GM18868 (cell line): ENCODE measurements at regions not wholly inside any gene's neighbourhood (a gene's known extent, or its start where the extent isn't known, plus 50 kb on each side); places are given as distances from the start of the nearest gene placed in this dataset.

Source experiments
- ATAC-seq: cut with Tn5 transposase; IDR thresholded peaks from one replicate; pipeline ENCODE4 v1.9.1; 2021; ENCODE audit warnings: mild to moderate bottlenecking, moderate library complexity; ENCODE audit not compliant: unreplicated experiment

DNA sequence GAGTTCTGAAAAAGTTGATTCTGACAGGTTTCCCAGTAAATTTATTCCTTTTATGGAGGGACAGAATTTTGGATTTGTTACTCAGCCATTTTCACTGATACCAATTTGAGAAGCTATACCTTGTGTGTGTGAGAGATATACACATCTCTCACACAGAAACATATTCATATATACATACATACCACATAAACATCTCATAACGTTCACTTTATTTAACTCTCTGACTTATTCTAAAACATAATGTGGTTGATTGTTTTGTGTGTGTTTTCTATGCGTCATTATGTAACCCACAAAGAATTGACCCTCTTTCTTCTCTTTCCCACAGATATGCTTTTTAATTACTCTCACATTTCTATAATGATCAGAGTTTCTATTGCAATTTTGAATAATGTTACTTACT lies 570.8 kb upstream of the TLE4 start:
- no peak for ATAC-seq

- ATAC-seq: no peak
Observed at GRCh38 chr9:79003514-79003913, 568.3 kb upstream of the TLE4 start.

DNA sequence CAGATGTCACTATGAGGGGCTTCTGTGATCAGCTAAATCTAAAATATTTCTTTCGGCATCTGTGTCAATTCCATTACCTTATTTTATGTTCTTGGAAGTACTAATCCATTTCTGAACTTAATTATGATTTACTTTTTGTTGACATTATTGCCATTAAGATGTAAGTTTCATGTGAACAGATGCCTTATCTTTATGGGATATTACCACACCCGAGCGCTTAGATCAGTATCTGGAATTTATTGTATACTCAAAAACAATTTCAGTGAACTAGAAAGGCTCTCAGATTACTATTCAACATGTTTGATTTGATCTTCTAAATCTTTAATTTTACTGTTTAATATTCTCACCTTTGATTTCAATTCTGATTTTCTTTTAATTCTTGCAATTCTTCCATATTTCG lies 567.7 kb upstream of the TLE4 start:
- no peak for ATAC-seq

DNA sequence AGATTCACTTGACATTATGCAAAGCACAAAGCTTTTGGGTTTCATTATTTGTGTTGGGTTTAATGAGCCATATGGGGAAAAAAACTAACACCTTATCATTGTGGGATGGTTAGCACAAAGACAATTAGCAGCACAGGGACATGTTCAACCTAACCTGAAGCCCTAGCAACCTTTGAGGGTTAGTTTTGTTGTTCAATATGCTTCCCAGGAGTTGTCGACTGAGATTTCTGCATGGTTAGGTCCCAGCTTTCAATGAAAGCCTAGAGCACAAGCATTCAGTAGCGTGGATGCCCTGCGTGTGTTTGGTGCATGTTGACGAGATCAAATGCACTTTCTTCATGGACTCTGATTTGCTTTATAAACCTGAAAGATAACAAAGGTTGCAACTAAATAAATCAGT lies 565.2 kb upstream of the TLE4 start:
- ATAC-seq: no peak

DNA sequence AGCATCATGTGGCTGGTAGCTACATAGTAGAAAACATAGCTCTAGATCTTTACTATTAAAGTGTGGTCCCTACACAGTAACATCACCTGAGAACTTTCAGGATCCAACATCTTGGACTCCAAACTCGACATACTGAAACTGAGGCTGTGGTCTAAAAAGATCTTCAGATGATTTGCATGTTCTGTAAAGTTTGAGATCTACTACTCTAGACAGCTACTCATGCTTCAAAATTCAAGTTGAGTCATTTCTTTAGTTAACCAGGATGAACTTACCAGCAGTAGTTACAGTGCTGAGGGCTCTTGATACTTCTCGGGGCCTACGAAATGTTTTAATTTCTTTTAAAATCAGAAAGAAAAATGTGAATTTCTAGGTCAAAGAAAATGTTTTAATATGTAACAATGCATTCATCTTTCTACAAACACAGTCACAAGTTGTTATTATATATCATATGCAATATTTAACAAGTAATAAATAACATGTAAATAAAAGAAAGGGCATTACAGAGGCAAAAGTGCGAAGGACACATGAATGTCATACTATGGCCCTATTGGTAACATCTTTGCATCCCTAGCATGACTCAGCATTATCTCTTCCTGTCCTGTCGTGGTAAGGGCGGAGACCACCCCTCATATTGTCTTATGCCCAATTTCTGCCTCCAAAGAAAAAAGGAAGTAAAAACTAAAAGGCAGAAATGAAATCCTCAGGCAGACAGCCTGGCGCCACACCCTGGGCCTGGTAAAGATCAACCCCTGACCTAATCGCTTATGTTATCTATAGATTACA lies 563.9 kb upstream of the TLE4 start:
- ATAC-seq: peak; percentile 93

DNA sequence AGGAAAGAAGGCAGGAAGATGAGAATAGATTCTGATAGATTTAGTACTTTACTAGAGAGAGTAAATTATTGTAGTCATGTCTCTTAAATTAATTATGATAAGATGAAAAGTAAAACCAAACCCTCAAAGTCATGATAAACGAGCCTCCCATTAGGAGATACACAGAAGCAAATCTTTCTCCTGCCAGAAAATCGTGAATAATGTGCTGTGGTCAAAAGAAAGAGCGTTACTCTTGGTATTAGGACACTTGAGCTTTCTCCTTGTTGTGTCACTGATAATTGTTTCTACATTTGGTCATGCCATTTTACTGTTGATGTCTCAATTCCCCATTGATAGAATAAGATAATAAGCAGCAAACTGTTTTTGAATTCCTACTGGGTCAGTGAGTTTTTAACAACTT lies 562.8 kb upstream of the TLE4 start:
- no peak for ATAC-seq

DNA sequence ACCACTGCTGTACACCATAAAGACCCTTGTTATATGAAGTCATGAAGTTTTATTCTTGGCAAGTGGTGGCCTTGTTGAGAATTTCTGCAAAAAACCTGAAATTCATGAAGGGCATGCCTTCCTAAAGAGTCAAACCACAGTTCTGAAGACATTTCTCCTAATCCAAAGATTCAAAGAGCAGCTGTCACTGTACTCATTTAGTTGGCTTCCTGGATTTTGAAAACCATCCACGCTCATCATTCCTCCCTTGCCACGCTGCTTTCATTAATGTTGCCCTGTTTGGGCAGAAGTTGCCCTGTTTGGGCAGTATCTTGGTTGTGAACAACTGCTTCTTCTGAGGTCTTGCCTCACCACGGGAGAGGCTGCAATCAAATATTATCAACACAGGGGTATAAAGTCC lies 560.3 kb upstream of the TLE4 start:
- ATAC-seq: no peak

GRCh38 chr9:79012561-79012960 lies 559.2 kb upstream of the TLE4 start:
- ATAC-seq: no peak

GRCh38 chr9:79013715-79014610 lies 557.8 kb upstream of the TLE4 start:
- ATAC-seq: no peak

GRCh38 chr9:79014929-79015699 lies 556.7 kb upstream of the TLE4 start:
- ATAC-seq: no peak

DNA sequence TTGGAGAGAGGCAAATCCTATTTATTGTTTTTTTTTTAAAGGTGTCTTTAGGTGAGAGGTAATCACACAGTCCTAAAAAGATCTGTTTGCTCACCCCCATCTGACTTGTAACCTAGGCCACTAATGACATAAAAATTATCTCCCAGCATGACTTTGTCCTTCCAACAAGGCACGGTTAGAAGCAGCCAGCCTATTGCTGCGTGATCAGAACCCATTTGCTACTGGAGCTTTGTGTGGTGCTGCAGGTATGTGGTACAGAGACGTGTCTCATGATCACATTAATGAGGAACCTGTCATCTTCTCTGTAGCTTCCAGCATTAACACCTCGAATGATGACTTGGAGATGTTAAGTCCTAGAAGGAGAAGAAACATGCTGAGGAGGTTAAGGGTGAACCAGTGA lies 555.8 kb upstream of the TLE4 start:
- ATAC-seq: no peak

GRCh38 chr9:79020276-79020675 lies 551.5 kb upstream of the TLE4 start:
- ATAC-seq: no peak

DNA sequence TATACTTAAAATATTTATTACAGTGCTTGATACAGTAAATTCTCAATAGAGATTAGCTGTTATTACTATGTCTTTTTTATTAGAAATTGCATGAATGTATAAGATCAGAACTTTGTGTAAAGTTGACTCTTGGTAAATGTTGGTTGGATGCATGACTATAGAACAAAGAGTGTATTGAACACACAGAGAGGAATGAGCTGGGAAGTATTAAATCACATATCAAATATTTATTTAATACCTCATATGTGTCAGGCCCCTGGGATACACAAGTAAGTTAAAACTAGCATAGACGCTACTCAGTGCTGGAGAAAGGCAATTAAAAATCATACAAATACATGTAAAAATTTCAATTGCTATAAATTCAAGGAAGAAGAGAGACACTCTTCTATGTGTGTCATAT lies 550.7 kb upstream of the TLE4 start:
- ATAC-seq: no peak

GRCh38 chr9:79023134-79023580 lies 548.6 kb upstream of the TLE4 start:
- no peak for ATAC-seq

DNA sequence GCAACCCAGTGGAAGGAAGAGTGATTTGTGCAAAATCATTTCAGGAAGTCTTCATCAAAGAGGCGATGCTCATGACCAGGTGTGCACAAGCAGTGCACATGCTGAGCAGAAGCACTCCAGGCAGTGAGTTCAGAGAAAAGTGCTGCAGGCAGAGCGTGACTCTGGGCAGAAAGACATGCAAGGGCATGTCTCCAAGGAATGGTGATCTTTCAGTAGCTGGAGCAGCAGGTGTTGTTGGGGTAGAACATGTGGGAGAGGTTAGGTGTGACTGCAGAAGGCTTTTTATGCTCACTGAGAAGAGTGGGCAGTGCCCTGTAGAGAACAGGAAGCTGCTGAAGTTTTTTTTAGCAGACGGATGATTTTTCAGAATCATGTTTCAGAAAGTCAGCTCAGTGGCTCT lies 545.4 kb upstream of the TLE4 start:
- peak; percentile 65 for ATAC-seq

DNA sequence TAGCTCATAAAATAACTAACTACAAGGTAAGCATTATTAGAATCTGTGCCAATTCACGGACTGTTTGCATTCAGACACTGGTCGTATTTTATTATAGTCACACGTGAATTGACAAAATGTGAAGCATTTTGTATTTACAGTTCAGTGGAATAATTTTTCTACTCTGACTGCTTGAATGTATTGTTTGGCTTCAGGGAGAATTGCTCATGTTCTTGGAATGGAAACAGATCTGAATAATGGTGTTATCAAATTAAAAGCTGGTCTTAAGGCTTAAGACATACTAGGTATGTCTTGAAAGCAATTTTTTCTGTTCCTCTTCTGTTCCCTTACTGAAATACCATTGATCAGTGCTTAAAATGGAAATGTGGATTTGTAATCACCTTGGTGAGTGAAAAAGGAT lies 543.7 kb upstream of the TLE4 start:
- no peak for ATAC-seq

GRCh38 chr9:79034583-79034982 lies 537.2 kb upstream of the TLE4 start:
- ATAC-seq: peak; percentile 58

DNA sequence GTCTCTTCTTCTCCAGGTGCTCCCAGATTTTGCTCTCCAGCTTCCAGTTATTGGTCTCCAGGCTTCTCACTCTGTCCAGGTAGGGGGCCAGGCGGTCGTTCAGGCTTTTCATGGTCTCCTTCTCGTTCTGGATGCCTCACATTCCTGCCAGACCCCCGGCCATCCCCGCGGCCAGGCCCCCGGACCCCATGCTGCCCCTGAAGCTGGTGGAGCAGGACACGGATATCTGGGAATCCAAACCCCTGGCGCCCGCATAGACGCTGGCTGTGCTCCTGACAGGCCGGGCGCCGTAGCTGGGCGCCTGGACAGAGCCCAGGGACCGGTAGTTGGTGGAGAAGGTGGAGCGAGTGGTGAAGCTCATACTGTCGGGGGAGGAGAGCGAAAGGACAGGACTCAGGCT lies 534.4 kb upstream of the TLE4 start:
- ATAC-seq: no peak

GRCh38 chr9:79040671-79041070 lies 531.1 kb upstream of the TLE4 start:
- ATAC-seq: no peak

DNA sequence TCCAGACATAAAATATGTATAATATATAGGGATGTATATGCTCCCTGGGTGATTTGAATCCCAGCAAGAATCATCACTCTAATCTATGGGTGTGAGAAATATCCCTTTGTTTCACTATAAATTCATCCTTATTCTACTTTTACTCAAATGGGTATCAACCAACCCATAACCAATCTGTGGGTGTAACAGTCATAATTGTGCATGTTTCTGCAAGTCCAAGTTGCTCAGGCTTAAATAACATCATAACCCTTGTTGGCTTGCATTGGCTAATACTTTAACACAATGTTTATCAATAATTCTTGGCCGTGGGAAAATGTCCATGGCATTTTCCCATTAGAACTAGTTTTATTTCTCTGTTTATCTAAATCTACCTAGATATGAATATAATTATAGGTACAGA lies 530.5 kb upstream of the TLE4 start:
- no peak for ATAC-seq

DNA sequence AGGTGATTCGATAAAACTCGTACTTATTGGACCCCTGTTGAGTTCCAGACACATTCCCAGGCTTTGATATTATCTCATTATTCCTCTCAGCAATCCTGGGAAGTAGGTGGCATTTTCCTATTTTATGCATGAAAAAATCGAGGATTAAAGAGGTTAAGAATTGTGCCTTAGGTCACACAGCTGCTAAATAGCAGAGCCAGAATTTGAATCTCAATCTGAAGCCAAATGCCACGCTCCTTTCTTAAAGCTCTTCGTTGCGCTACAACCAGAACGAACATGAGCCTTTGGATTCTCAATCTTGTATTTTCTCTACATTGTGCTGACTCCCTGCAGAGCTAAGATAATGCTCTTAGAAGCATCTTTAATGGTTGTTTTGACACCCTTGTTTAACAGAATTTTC lies 527.8 kb upstream of the TLE4 start:
- ATAC-seq: no peak
